Suppressor macrophage treated with lipopolysaccharide for 4 hours (primary cell): ENCODE measurements at regions not wholly inside any gene's neighbourhood (a gene's known extent, or its start where the extent isn't known, plus 50 kb on each side); places are given as distances from the start of the nearest gene placed in this dataset.

Experiments
- DNase-seq: peaks from one replicate; pipeline ENCODE4 v3.0.0-alpha.2; 2020

- DNase-seq: no peak
Measured at GRCh38 chr22:27463121-27463660, 338.4 kb downstream of the MN1 start.

- DNase-seq: no peak
Measured at GRCh38 chr22:27466229-27466628, 335.3 kb downstream of the MN1 start.

GRCh38 chr22:27466778-27467438 lies 334.6 kb downstream of the MN1 start:
- no peak for DNase-seq

- no peak for DNase-seq
Measured at GRCh38 chr22:27467711-27468110, 333.8 kb downstream of the MN1 start.

GRCh38 chr22:27468712-27469111 lies 332.8 kb downstream of the MN1 start:
- DNase-seq: no peak

GRCh38 chr22:27470169-27470772 lies 331.3 kb downstream of the MN1 start:
- DNase-seq: no peak

GRCh38 chr22:27472975-27473374 lies 328.6 kb downstream of the MN1 start:
- DNase-seq: no peak

- DNase-seq: no peak
Measured at GRCh38 chr22:27473533-27473932, 328.0 kb downstream of the MN1 start.

- no peak for DNase-seq
Measured at GRCh38 chr22:27474112-27474571, 327.4 kb downstream of the MN1 start.

- DNase-seq: no peak
Measured at GRCh38 chr22:27474711-27475547, 326.6 kb downstream of the MN1 start.

- no peak for DNase-seq
Measured at GRCh38 chr22:27475548-27475897, 326.0 kb downstream of the MN1 start.

- no peak for DNase-seq
Measured at GRCh38 chr22:27476318-27476717, 325.2 kb downstream of the MN1 start.

- no peak for DNase-seq
Measured at GRCh38 chr22:27476729-27477128, 324.8 kb downstream of the MN1 start.

GRCh38 chr22:27477171-27477570 lies 324.4 kb downstream of the MN1 start:
- no peak for DNase-seq

- DNase-seq: no peak
Measured at GRCh38 chr22:27480487-27480886, 321.1 kb downstream of the MN1 start.

- no peak for DNase-seq
Measured at GRCh38 chr22:27482402-27482801, 319.2 kb downstream of the MN1 start.

GRCh38 chr22:27483095-27483785 lies 318.3 kb downstream of the MN1 start:
- no peak for DNase-seq

GRCh38 chr22:27485842-27486241 lies 315.7 kb downstream of the MN1 start:
- no peak for DNase-seq

GRCh38 chr22:27487600-27488452 lies 313.7 kb downstream of the MN1 start:
- no peak for DNase-seq

GRCh38 chr22:27488456-27489177 lies 312.9 kb downstream of the MN1 start:
- DNase-seq: no peak

GRCh38 chr22:27489178-27489675 lies 312.3 kb downstream of the MN1 start:
- DNase-seq: no peak
